GM19324 (cell line): ENCODE measurements at regions not wholly inside any gene's neighbourhood (a gene's known extent, or its start where the extent isn't known, plus 50 kb on each side); places are given as distances from the start of the nearest gene placed in this dataset.

Experiments used
- ATAC-seq: cut with Tn5 transposase; IDR thresholded peaks from one replicate; pipeline ENCODE4 v1.9.1; 2021; ENCODE audit warnings: mild to moderate bottlenecking, moderate library complexity; ENCODE audit not compliant: unreplicated experiment, low FRiP score

- no peak for ATAC-seq
Measured at GRCh38 chr2:56693501-56693900, 509.7 kb downstream of the CCDC85A start.

DNA sequence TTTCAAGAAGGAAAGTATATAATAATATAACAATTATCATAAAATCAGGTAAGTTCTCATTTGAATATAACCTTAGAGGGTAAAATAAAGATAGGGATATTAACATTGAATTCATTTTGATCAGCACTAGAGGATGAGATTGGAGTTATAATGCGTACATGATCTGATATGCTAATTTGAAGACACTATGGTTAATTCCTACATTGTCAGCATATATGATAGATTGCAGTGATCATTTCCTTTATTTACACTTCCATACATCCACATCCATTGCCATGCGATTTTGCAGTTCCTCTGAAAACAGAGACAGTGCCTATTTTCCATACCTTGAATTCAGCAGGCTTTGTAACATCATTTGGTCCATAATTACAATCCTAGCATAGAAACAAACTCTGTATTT lies 519.2 kb downstream of the CCDC85A start:
- ATAC-seq, result no peak

DNA sequence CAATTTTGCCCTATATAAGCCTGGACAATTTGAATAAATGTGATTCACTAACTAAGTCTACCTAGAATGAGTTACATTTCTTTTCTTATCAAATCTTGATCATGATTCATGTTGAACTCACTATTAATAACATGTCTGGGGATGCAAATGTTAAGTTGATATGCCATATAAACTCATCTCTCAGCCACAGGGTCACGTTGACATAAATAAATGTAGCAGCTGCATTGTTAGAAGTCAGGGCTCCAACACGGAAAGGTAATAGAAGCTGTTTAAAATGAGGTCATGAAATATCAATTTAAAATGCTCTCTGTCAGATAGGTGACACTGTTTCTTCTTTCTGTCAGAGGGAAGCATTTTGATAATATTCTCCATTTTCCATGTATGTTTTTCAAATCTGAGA lies 521.9 kb downstream of the CCDC85A start:
- ATAC-seq, result no peak

GRCh38 chr2:56707218-56707617 lies 523.4 kb downstream of the CCDC85A start:
- no peak for ATAC-seq

GRCh38 chr2:56707650-56708049 lies 523.9 kb downstream of the CCDC85A start:
- ATAC-seq, result no peak

- no peak for ATAC-seq
Measured at GRCh38 chr2:56709181-56709580, 525.4 kb downstream of the CCDC85A start.

- ATAC-seq, result no peak
Measured at GRCh38 chr2:56713161-56713676, 529.4 kb downstream of the CCDC85A start.

- no peak for ATAC-seq
Measured at GRCh38 chr2:56713978-56714377, 530.2 kb downstream of the CCDC85A start.

- no peak for ATAC-seq
Measured at GRCh38 chr2:56714400-56714799, 530.6 kb downstream of the CCDC85A start.

DNA sequence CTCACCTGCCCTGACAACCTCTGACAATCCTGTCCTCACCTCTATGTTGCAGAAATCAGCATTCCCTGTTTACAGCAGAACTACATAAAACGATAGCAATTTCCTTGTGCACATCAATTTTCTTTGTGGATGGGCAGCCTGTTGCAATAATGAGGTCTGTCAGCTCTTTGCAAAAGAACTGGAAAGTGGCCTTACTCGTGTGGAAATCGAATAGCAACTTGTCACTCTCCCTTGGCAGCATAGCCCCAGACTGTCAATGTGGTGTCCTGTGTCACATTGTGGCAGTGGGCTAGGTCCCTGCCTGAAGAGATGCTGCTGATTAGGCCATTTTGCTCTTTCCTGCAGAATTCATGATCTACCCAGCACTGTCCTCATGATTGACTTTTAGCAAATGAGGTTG lies 531.9 kb downstream of the CCDC85A start:
- no peak for ATAC-seq

DNA sequence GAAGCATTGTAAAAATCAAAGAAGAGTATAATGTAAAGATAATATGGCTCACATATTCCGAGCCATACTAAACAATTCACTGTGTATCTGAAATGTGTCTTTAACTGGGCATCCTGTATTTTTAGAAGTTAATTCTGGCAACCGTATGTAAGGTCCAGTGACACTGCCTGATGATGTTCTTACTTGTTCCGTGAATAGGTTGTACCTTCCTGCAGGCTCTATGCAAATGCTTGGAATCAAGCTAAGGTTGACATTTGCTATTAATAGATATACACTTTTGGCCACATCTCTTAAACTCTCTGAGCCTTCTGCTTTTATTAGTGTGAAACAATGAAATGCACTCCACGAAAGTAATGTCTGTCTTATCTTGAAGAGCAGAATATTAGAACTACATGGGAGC lies 534.6 kb downstream of the CCDC85A start:
- ATAC-seq, result no peak

DNA sequence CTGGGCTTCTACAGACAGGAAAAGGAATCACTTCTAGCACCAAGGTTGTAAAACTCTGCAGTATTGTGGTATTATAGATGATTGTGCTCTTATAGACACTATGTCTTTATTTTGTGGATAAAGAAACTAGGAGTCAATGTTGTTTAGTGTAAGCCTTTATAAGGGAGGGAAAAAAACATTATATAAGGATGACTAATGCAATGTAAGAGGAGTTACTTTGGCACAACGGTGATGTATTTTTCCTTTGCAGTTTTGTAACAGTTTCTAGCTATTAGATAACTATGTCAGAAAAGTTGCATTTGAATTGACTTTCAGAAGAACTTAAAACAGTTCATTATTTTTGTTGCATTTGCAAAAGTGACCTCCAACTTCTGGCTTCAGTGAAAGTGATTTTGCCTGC lies 545.4 kb downstream of the CCDC85A start:
- no peak for ATAC-seq

GRCh38 chr2:56732946-56733345 lies 549.2 kb downstream of the CCDC85A start:
- no peak for ATAC-seq

DNA sequence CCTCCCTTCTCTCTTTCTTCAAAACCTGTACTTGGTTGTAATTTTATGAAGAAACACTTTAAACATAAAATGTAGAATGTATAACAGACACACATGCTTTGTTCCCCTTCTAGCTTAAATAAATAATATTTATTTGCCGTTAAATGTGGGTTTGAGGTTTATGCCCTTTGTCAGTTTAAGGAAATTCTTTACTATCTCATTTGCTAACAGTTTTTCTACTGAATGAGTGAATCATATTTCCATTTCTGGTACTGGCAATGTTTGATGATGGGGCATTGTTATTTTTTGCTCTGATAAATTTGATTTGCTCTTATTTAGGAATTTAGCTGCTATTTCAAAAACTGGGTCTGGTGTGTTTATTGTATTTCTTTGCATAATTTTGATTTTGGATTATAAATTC lies 555.6 kb downstream of the CCDC85A start:
- no peak for ATAC-seq

- no peak for ATAC-seq
Measured at GRCh38 chr2:56741601-56742102, 557.9 kb downstream of the CCDC85A start.

DNA sequence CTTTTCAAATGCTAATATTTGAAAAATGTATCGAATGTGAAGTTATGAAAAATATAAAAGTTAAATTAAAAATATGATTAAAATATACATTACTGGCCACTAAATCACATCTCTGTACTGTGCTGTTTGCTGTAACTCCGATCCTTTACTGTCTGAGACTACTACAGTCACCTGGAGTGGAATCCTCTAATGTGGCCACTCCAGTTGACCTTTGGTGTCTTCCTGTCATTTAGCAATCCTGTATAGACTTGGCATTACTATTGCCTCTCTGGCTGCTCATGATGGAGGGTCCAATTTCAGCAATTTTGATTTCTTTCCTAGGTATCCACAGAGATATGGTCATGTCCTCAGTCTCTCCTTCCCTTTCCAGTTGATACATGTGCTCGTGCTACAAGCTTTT lies 560.0 kb downstream of the CCDC85A start:
- no peak for ATAC-seq

GRCh38 chr2:56749152-56749752 lies 565.5 kb downstream of the CCDC85A start:
- no peak for ATAC-seq

- ATAC-seq, result no peak
Measured at GRCh38 chr2:56753182-56753581, 569.4 kb downstream of the CCDC85A start.

GRCh38 chr2:56754066-56754615 lies 570.4 kb downstream of the CCDC85A start:
- no peak for ATAC-seq

DNA sequence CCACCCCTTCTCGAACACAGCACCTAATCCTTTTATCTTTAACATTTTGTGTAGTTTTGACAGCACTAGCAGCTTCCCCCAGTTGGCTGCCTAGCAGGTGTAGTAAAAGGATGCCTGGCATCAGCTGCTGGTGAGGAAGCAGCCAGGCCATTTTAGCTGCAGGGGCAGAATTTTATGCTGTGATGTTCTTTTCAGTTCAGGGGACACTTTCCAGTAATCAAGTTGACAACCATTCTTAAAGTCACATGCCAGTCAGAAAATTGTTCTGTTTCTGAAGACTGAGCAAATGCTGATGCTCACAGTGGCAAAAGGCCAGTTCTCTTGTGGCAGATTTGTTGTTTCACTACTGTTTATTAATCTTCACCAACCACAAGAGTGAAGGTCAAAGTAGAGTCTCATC lies 570.8 kb downstream of the CCDC85A start:
- no peak for ATAC-seq

GRCh38 chr2:56757884-56758545 lies 574.2 kb downstream of the CCDC85A start:
- ATAC-seq, result no peak

GRCh38 chr2:56763683-56764082 lies 579.9 kb downstream of the CCDC85A start:
- ATAC-seq, result no peak
